GM19324 (cell line): ENCODE measurements at regions not wholly inside any gene's neighbourhood (a gene's known extent, or its start where the extent isn't known, plus 50 kb on each side); places are given as distances from the start of the nearest gene placed in this dataset.
"Not testable (repeated sequence)": the region's sequence is repeated elsewhere in the genome, so short reads cannot be mapped to it uniquely, and the experiment has no call there.

Experiments
- ATAC-seq: cut with Tn5 transposase; IDR thresholded peaks from one replicate; pipeline ENCODE4 v1.9.1; 2021; ENCODE audit warnings: mild to moderate bottlenecking, moderate library complexity; ENCODE audit not compliant: unreplicated experiment, low FRiP score

DNA sequence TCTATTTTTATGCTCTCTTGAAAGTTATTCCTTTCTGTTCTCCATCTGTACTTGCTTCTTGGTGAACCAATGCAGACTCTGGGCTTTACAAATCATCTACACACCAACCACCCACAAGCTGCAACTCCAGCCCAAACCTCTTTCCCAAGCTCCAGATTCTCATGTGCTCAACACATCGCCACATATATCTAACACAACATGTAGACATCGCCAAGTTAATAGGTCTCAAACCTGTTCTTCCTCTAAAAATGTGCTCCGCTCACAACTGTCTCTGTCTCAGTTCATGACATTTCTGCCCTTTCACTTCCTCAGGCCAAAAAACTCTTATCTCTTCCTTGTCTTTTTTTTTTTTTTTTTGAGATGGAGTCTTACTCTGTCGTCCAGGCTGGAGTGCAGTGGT, 95.7 kb upstream of the EEPD1 start:
- peak; percentile 54 for ATAC-seq

DNA sequence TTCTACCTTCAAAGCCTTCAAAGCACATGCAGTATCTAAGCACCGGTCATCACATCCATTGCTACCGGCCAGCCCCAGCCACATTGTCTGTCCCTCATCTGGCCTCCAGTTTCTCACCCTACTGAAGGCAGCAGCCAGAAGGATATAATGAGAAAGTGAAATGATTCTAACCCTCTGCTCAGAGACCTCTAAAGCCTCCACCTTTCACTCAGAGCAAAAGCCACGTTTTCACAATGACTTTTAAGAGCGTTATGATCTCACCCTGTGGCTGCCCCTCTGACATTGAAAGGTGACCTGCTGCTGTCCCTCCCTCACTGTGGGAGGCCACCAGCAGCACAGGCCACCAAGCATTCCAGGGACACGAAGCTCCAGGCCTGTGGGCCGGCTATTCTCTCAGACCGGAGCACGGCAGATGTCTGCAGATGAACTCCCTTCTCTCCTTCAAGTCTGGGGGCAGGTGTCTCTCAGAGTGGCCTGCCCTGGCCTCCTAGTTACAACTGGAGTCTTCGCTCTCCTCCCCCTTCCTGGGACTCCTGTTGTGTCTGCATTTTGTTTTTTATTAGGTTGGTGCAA, 94.9 kb upstream of the EEPD1 start:
- peak; percentile 50 for ATAC-seq

DNA sequence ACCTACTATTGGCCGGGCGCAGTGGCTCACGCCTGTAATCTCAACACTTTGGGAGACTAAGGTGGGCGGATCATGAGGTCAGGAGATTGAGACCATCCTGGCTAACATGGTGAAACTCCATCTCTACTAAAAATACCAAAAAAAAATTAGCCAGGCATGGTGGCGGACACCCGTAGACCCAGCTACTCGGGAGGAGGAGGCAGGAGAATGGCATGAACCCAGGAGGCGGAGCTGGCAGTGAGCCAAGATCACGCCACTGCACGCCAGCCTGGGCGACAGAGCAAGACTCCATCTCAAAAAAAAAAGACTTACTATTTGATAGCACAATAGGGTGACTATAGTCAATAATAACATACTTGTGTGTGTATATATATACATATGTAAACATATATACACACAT, 92.7 kb upstream of the EEPD1 start:
- ATAC-seq, result not testable (repeated sequence)

DNA sequence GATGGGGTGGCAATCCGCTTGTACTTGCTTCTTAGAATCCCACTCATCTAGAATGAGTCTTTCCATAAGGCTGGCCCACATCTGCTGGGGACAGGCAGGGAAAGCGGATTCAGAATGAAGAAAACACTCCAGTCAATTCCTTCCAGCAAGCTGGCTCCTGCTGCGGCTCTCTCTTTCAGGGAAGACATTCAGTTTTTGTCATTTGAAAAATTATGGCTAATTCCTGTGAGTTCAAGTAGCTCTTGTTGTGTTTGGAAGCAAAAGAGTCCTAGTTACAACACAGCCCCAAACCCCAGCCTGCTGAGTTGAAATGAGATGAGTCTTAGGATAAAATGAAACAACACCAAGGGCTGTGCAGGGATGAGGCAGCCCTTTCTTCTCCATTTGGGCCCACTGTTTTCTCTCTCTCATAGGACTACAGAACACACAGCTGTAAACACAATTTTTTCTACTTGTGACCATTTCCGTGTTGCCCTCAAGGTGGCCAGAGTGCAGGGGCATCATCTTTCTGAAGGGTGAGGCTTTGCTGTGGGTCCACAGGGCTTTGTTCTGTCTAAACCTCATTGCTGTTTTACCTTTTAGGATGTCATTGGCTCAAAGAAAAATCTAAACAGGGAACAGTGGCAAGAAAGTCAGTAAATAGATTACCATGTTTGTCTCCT, 90.8 kb upstream of the EEPD1 start:
- no peak for ATAC-seq

DNA sequence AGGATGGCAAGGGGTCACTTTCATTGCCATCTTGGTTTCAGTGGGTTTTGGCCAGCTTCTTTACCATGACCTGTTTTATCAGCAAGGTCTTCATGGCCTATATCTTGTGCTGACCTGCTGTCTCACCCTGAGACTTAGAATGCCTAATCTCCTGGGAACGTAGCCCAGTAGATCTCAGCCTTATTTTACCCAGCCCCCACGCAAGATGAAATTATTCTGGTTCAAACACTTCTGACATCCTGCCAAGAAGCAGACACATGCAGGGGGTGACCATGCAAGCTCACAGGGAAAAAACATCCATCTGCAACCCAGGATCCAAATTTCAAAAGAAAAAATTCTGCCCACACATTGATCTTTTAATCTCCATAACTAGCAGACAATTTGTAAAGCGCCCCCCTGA, 88.4 kb upstream of the EEPD1 start:
- ATAC-seq, result no peak

DNA sequence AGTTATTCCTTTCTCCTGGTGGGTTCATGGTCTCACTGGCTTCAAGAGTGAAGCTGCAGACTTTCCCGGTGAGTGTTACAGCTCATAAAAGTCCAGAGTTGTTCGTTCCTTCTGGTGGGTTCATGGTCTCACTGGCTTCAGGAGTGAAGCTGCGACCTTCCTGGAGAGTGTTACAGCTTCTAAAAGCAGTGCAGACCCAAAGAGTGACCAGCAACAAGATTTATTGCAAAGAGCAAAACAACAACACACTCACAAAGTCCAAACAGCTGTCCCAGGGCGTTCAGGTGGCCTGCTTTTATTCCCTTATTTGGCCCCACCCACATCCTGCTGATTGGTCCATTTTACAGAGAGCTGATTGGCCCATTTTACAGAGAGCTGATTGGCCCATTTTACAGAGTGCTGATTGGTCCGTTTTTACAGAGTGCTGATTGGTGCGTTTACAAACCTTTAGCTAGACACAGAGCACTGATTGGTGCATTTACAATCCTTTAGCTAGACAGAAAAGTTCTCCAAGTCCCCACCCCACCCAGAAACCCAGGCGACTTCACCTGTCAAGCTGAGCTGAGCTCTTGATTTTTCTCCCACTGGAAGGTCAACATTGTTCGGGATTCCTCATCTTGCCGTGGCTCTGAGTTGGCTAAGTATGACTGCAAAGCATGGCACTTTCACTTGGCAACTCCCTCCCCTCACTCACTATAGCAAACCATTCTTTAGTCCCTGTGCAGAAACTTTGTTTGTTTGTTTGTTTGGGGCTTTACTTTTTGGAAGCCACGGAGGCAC, 87.3 kb upstream of the EEPD1 start:
- ATAC-seq, result not testable (repeated sequence)

DNA sequence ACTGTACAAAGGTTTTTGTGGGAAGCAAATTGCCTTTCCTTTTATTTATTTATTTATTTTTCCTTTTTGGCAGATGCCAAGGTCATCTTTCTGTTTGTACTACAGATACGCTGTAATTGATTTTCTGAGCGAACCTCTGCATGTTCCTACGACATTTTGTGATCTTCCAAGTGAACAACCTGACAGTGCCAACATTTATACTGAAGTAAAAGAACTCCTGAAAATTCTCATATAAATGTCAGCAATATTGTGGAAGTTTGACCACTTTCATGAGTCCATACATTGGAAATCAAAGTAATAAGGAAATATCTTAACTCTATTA, 86.8 kb upstream of the EEPD1 start:
- ATAC-seq, result no peak

DNA sequence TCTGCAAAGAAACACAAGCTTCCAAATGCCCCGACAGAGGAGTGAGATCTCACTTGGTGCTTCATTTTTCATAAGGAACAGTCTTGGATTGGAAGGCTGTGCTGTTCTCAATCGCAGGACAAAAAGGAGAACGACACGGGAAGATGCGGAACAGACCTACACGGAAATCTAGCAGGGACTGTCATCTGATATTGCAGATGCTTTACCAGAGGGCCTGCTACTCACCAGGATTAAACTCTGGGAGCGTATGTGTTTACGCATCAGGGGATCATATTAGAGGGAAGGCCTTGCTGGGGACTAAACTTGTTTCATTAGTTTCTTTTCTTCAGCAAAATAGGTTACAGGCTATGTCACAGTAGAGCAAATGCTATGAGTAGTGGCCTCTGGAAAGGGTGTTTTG, 82.8 kb upstream of the EEPD1 start:
- no peak for ATAC-seq

DNA sequence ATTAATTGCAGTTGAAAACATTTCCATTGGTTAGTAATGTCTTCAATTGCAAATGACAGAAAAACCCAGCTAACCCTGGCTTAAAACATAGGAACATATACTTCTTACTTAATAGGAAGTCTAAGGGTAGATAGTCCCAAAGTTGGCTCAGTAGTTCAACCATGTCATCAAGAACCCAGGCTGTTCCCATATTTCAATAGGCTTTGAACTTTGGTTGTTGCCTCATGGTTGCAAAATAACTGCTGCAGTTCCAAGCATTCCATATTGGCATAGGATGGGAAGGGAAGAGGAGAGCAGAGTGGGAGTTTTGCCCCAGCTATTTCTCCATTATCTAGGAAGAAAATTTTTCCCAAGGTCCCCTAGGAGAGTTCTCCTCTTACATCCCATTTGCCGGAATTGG, 81.4 kb upstream of the EEPD1 start:
- ATAC-seq, result no peak

DNA sequence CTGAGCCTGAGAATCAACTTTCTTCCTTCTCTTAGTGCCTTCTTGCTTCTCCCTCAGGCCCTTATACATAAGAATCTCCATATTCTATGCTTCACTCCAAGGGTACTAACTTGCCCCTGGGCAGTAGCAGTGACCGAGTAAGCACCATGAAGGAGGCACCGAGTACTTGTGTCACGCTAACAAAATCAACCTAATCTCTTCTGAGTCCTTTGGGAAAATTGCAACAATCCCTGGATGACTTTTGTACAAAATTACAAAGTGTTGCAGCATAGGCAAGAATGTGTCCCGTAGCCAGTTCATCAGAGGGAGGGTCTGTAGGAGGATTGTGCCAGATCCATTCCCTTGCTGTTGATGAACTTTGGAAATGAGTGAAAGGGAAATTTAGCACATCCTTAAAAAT, 80.4 kb upstream of the EEPD1 start:
- ATAC-seq, result no peak

DNA sequence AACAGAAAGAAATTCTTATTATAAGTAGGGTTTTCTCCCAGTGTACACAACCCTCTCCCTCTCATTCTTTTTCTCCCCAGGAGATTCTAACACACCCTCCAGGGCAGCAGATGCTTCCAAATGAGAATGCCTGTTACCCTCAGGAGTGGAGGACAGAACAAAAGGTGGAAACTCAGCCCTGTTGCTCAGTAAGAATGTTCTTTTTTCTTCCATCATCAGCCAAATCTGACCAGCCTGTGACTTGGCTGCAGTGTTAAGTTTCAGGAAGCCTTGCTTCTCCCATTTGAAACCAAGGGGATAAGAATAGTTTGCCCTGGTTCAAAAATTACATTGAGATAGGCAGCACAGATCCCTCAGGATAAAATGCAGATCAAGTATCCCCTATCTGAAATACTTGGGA, 77.5 kb upstream of the EEPD1 start:
- ATAC-seq, result no peak

DNA sequence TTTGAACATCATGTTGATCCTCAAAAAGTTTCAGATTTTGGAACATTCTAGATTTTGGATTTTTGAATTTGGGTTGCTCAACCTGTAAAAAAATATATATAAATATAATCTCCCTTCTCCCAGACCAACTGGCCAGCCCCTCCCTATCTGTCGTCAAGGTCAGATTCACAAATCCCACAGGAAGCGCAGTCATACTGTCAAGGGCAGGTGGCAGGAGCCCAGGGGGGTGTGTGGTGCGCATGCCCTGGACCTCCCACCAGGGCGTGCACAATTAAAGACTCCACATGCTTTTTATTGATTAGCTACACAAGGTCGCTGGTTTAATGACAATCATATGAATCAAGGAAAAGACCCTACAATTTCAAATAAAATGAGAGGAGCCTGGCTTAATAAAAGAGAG, 77.0 kb upstream of the EEPD1 start:
- no peak for ATAC-seq

DNA sequence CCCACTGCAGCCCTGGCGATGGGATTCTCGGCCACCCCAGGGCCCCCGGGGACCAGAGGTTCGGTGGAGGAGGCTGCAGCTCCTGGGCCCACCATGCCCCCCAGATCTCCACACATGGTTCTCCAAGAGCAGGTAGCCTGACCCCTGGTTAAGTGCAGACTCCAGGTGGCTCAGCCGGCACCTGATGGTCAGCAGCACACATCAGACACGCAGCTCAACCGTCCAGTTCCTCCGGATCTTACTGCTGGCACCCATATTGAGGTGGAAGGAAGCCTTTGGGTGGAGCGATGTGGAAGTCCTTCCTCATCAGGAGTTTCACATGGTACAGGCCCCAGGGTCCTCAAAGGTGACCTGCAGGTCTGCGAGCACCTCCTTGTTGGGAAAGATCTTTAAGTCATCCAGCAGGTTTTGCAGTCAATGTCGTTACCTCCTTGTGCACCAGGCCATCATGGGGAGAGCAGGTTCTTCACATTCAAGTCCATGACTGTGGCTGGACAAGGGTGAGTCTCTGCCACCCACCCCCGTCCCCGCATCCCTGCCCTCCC, 74.2 kb upstream of the EEPD1 start:
- ATAC-seq, result no peak

DNA sequence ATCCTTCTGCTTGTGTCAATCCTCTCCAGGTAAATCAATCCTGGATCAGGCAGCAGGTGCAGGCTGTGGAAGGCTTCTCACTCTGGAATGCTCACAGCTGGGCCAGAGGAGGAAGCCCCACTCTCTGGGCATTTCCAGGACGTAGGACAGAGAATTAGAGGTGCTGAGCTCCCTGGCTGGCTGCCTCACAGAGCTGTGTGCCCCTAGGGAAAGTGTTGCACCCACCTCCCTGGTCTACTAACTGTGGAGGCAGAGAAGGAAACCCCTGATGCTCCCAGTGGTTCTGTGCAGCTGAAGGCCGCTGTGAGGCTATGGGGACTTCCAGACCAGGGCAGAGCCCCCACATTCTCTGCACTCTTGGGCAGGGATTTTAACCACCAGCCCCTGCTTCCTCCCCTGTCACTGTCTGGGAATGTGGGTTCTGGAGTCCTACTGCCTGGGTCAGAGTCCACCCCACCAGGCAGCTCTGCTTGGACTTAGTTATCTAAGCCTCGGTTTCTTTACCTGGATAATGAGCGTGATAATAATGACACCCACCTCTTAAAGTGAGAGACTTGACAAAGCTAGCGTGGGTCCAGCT, 73.5 kb upstream of the EEPD1 start:
- no peak for ATAC-seq

DNA sequence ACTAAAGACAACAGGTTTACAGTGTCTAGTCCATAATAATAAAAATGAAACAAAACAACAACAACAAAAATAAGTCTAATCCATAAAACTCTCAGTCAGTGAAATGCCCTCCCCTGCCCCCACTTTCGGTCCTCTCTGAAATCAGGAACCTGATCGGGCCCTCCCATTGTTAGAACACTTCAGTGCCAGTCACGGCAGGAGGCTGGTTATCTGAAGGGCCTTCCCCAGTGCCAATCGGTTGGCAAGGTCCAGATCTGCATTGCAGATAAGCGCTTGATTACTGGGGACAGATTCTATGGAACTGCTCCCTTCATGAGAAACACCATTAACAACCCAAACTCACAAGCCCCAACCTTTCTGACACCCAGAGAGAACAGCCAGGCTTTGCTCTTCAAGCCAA, 72.2 kb upstream of the EEPD1 start:
- ATAC-seq, result no peak

DNA sequence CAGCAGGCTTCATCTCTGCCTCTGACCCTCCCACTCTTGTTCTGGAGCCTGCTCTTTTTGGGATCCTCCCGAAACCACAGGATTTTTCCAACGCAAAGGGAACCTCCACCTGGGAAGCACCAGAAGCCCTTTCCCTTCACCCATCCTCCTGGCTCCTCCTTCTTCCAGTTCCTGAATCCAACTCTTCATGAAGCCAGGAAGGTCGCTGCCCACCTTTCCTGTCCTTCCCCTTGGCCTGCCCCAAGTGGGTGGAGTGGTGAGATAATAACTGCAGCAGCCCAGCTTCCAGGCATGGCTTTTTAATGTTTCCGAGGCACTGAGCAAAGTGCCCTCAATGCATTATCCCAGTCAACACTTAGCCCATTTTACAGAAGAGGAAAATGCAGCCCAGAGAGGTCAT, 70.8 kb upstream of the EEPD1 start:
- no peak for ATAC-seq

DNA sequence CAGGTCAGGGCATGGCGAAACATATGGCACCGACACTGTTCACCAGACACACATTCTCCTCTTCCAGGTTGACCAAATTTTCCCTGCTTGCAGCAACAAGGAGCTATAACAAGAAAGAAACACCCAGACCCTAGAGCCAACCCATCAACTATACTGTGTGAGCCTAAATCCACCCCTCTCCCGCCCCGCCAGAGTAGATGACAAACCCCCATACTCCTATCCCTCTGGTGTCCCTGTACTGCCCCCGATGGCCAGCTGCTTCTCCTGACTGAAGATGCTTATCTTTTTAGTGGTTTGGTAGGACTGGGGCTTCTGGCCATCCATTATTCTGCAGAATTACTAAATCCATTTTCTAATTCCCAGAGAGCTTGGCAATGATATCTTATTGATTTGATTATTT, 70.1 kb upstream of the EEPD1 start:
- ATAC-seq, result no peak

DNA sequence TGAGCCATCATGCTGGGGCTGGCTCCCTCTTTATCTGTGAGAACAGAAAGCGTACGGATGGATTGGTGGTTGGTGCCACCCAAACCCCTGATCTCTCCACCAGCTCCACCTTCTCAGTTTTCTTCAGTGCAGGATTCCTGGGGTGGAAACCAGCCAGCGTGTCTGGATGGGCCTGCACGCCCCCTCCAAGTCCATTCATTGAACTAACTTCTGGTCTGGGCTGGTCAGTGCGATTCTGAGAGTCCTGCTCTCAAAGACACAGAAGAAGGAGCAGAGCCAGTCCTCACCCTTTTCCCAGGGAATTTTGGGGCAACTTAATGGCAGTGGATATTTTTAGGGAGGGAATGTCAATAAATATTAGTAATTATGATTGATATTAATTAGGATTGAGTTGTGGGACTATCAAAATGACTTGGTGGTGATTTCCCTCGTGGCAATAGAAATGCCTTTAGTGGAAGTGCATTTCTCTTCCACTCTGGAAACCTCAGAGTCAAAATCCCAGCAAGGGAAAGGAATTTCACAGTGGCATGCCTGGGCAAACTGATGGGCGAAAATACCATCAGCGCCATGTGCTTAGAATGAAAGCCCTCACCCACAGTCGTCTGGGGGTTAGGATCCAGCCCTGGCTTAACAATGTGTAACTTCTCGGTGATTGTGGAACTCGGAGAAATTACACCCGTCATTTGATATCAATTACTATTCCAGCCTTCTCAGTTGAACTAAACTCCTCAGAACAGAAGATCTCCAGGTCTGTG, 69.3 kb upstream of the EEPD1 start:
- ATAC-seq, result no peak

DNA sequence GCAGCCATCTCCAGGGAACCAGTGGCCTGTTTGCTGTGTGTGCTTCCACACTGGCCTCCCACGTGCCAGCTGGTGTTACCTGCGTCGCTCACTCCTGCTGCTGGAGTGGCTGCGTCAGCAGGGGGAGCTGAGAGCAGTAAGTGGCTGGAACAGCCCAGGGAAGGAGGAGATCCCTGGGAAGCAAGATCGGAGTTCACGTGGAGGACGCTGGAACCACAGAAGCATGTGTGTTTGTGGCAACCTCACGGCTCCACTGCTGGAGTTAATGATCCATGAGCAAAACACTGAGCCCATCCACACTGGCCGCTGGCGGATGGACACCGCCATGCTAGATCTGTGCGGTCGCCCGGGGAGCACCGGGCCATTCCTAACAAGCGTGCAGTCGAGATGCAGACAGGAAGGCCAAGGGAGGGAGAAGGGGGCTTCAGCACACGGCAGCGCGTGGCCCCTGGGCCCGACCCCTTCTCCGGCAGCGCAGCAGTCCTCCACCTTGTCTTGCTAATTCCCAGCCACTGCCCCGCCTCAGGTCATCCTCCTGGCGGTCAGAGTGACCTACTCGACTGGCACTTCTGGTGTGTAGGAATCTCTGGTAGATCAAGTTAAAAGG, 68.5 kb upstream of the EEPD1 start:
- no peak for ATAC-seq

DNA sequence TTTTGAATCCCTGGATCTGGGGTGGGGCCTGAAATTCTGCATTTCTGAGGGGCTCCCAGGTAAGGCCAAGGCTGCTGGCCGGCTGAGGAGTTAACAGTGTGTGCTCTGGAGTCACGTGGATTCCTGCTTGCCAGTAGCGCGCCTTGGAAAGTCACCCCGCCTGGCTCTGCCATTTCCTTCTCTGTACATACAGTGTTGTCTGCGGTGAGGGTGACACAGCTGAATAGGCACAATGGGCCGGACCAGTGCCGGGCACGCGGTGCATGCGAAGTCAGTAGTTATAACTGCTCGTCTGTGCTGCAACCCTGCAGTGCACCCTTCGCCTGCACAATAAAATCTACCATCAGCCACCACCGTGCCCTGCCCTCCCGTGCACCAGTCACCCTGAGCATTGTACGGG, 68.0 kb upstream of the EEPD1 start:
- no peak for ATAC-seq
